Suppressor macrophage treated with lipopolysaccharide for 1 hour (primary cell): ENCODE measurements at regions not wholly inside any gene's neighbourhood (a gene's known extent, or its start where the extent isn't known, plus 50 kb on each side); places are given as distances from the start of the nearest gene placed in this dataset.
"Not testable (repeated sequence)": the region's sequence is repeated elsewhere in the genome, so short reads cannot be mapped to it uniquely, and the experiment has no call there.

Experiments
- DNase-seq, 3 donors: peaks; one replicate each; pipeline ENCODE4 v3.0.0-alpha.2; 2020 to 2022

- DNase-seq, result not testable (repeated sequence)
Observed at GRCh38 chr7:68195642-68196041, 1199.0 kb downstream of the TYW1 start.

GRCh38 chr7:68200051-68200670 lies 1203.5 kb downstream of the TYW1 start:
- DNase-seq, result no peak

- DNase-seq, result no peak
Observed at GRCh38 chr7:68203251-68203650, 1206.6 kb downstream of the TYW1 start.

GRCh38 chr7:68205826-68206225 lies 1209.2 kb downstream of the TYW1 start:
- DNase-seq, result no peak

- DNase-seq, result no peak
Observed at GRCh38 chr7:68206946-68207485, 1210.4 kb downstream of the TYW1 start.

- DNase-seq, result no peak
Observed at GRCh38 chr7:68207676-68208075, 1211.0 kb downstream of the TYW1 start.

- no peak for DNase-seq
Observed at GRCh38 chr7:68209486-68209885, 1212.9 kb downstream of the TYW1 start.

- DNase-seq, result no peak
Observed at GRCh38 chr7:68213838-68214237, 1217.2 kb downstream of the TYW1 start.

GRCh38 chr7:68216051-68216450 lies 1219.4 kb downstream of the TYW1 start:
- DNase-seq, result no peak

GRCh38 chr7:68217426-68217825 lies 1220.8 kb downstream of the TYW1 start:
- DNase-seq, result no peak

GRCh38 chr7:68218461-68218860 lies 1221.8 kb downstream of the TYW1 start:
- DNase-seq, result no peak

- no peak for DNase-seq
Observed at GRCh38 chr7:68222311-68222710, 1225.7 kb downstream of the TYW1 start.

GRCh38 chr7:68224041-68224741 lies 1227.6 kb downstream of the TYW1 start:
- no peak for DNase-seq

GRCh38 chr7:68231011-68231410 lies 1234.4 kb downstream of the TYW1 start:
- not testable (repeated sequence) for DNase-seq

GRCh38 chr7:68235937-68236336 lies 1239.3 kb downstream of the TYW1 start:
- DNase-seq, result no peak

GRCh38 chr7:68238204-68238805 lies 1241.7 kb downstream of the TYW1 start:
- DNase-seq, result no peak

- no peak for DNase-seq
Observed at GRCh38 chr7:68243128-68243527, 1246.5 kb downstream of the TYW1 start.

GRCh38 chr7:68244389-68244788 lies 1247.8 kb downstream of the TYW1 start:
- no peak for DNase-seq

- no peak for DNase-seq
Observed at GRCh38 chr7:68245688-68246087, 1249.1 kb downstream of the TYW1 start.

- no peak for DNase-seq
Observed at GRCh38 chr7:68246189-68246633, 1249.6 kb downstream of the TYW1 start.

GRCh38 chr7:68247126-68247525 lies 1250.5 kb downstream of the TYW1 start:
- DNase-seq, result no peak

- DNase-seq, result no peak
Observed at GRCh38 chr7:68247571-68247970, 1250.9 kb downstream of the TYW1 start.

GRCh38 chr7:68248973-68249372 lies 1252.3 kb downstream of the TYW1 start:
- DNase-seq, result no peak

GRCh38 chr7:68249611-68250010 lies 1253.0 kb downstream of the TYW1 start:
- no peak for DNase-seq
